Endothelial cell of umbilical vein (primary cell): ENCODE measurements at regions not wholly inside any gene's neighbourhood (a gene's known extent, or its start where the extent isn't known, plus 50 kb on each side); places are given as distances from the start of the nearest gene placed in this dataset.

ENCODE experiments used
- BruUV-seq: library from RNA; stranded (reverse); fragments of 400-500 nt; replicated peaks from 2 replicates; lab custom pipeline; 2021; lab: Mats Ljungman, UMichigan
- CTCF ChIA-PET: fragments of 300-600, 350-600 bp; sonication (Branson Sonifier 250); formaldehyde crosslinking; loops from one replicate; lab custom pipeline; 2021; ENCODE audit warnings: antibody characterized with exemption, inconsistent platforms; lab: Charles Lee
- POLR2A ChIA-PET: fragments of 300-600, 350-600 bp; sonication (Branson Sonifier 250); formaldehyde crosslinking; loops from one replicate; lab custom pipeline; 2021; ENCODE audit warnings: antibody characterized with exemption, inconsistent platforms; lab: Charles Lee
- DNase-seq: peaks from one replicate; pipeline ENCODE4 v3.0.0-alpha.2; 2011; ENCODE audit warnings: low read depth, low spot score
- FAIRE-seq: peaks from 2 replicates; lab custom pipeline; 2011; peaks lifted over from hg19 to GRCh38; lab: Jason Lieb, UNC
- H2AFZ ChIP-seq: 2 replicates; pipeline ENCODE4 v1.6.0; 2012; ENCODE audit warnings: low read depth, low read length, control low read depth, inconsistent platforms
- H3K27ac ChIP-seq: 2 replicates; pipeline ENCODE4 v1.5.1; 2011; ENCODE audit warnings: low read depth, mild to moderate bottlenecking, control low read depth, low read length, moderate library complexity; ENCODE audit not compliant: insufficient read depth
- H3K27me3 ChIP-seq, 2 experiments: 2 replicates each; pipeline versions ENCODE4 v1.6.0 to v1.6.1; 2011; ENCODE audit warnings: low read length in 2 of 2, mixed read lengths in 1 of 2; ENCODE audit not compliant: control insufficient read depth in 2 of 2, insufficient read depth in 2 of 2
- H3K36me3 ChIP-seq, 2 experiments: 2 replicates in 1 of 2; 3 replicates in 1 of 2; pipeline ENCODE4 v1.5.1; 2011; ENCODE audit warnings: low read length in 2 of 2, mild to moderate bottlenecking in 1 of 2, moderate library complexity in 1 of 2; ENCODE audit not compliant: control insufficient read depth in 2 of 2, insufficient read depth in 2 of 2; ENCODE audit errors: extremely low read depth in 1 of 2
- H3K4me1 ChIP-seq: 3 replicates; pipeline ENCODE4 v1.5.1; 2011; ENCODE audit warnings: mild to moderate bottlenecking, low read length; ENCODE audit not compliant: control insufficient read depth, insufficient read depth; ENCODE audit errors: extremely low read depth
- H3K4me2 ChIP-seq: 2 replicates; pipeline ENCODE4 v1.6.1; 2011; ENCODE audit warnings: low read length, control low read depth, mixed read lengths; ENCODE audit not compliant: insufficient read depth
- H3K4me3 ChIP-seq, 3 experiments: fragments of 200-600 bp in 1 of 3; sonication (generic), shearing (Covaris generic) in 1 of 3; replicated peaks in 1 of 3; 2 replicates each; pipeline ENCODE4 v1.5.1; 2011 to 2016; ENCODE audit warnings: control low read depth in 3 of 3, low read length in 3 of 3, mild to moderate bottlenecking in 2 of 3, inconsistent platforms in 1 of 3, low read depth in 1 of 3, moderate library complexity in 1 of 3; ENCODE audit not compliant: insufficient read depth in 1 of 3
- H3K79me2 ChIP-seq: 2 replicates; pipeline ENCODE4 v1.6.0; 2012; ENCODE audit warnings: low read length, inconsistent platforms; ENCODE audit not compliant: control insufficient read depth, insufficient read depth
- H3K9ac ChIP-seq: replicated peaks from 2 replicates; pipeline ENCODE3; 2011; ENCODE audit warnings: low read length, control low read depth; ENCODE audit not compliant: insufficient read depth; ENCODE audit errors: extremely low read depth
- H3K9me1 ChIP-seq: replicated peaks from 3 replicates; pipeline ENCODE4 v1.6.0; 2011; ENCODE audit warnings: mild to moderate bottlenecking, low read length; ENCODE audit not compliant: control insufficient read depth, insufficient read depth; ENCODE audit errors: extremely low read depth
- H3K9me3 ChIP-seq: replicated peaks from 2 replicates; pipeline ENCODE4 v1.5.1; 2012; ENCODE audit warnings: low read length, inconsistent platforms; ENCODE audit not compliant: control insufficient read depth, insufficient read depth
- H4K20me1 ChIP-seq: replicated peaks from 2 replicates; pipeline ENCODE3; 2011; ENCODE audit warnings: mild to moderate bottlenecking, low read length; ENCODE audit not compliant: control insufficient read depth, insufficient read depth; ENCODE audit errors: extremely low read depth
- CTCF ChIP-seq, 2 donors: IDR thresholded peaks; 1 replicate in 1 of 2; 2 replicates in 1 of 2; pipeline ENCODE4 v1.5.1; 2011; ENCODE audit warnings: low read length in 2 of 2, mild to moderate bottlenecking in 2 of 2, moderate library complexity in 2 of 2, control low read depth in 1 of 2, inconsistent platforms in 1 of 2, low read depth in 1 of 2; ENCODE audit not compliant: insufficient read depth in 1 of 2; ENCODE audit errors: extremely low read depth in 1 of 2
- EZH2 ChIP-seq: IDR thresholded peaks from 2 replicates; pipeline ENCODE4 v1.6.1; 2012; ENCODE audit warnings: borderline replicate concordance, low read depth, mild to moderate bottlenecking, moderate library complexity, low read length, inconsistent platforms; ENCODE audit not compliant: severe bottlenecking
- FOS ChIP-seq: IDR thresholded peaks from 2 replicates; pipeline ENCODE4 v1.6.1; 2011; ENCODE audit warnings: mild to moderate bottlenecking, low read length, moderate library complexity, borderline replicate concordance; ENCODE audit not compliant: insufficient read depth
- GATA2 ChIP-seq: IDR thresholded peaks from 2 replicates; pipeline ENCODE4 v1.7.0; 2011; ENCODE audit warnings: low read depth, mild to moderate bottlenecking, moderate library complexity, mixed read lengths, low read length; ENCODE audit not compliant: insufficient read length, insufficient read depth
- JUN ChIP-seq: IDR thresholded peaks from 2 replicates; pipeline ENCODE4 v1.6.1; 2011; ENCODE audit warnings: borderline replicate concordance, low read depth; ENCODE audit not compliant: insufficient read length, insufficient read depth
- MAX ChIP-seq: IDR thresholded peaks from 2 replicates; pipeline ENCODE4 v1.6.1; 2011; ENCODE audit not compliant: insufficient read depth, insufficient read length
- MYC ChIP-seq: IDR thresholded peaks from one replicate; pipeline ENCODE4 v1.6.1; 2011; ENCODE audit warnings: mild to moderate bottlenecking, low read depth, low read length
- POLR2A ChIP-seq: IDR thresholded peaks from 2 replicates; pipeline ENCODE4 v1.6.1; 2012; ENCODE audit warnings: low read depth, mild to moderate bottlenecking, control low read depth, low read length
- POLR2AphosphoS5 ChIP-seq: IDR thresholded peaks from 2 replicates; pipeline ENCODE4 v1.6.1; 2012; ENCODE audit warnings: low read depth, mild to moderate bottlenecking, control low read depth, low read length, moderate library complexity; ENCODE audit not compliant: insufficient read depth
- dilution Hi-C: fragments of 300-500 bp; cut with MboI; formaldehyde crosslinking; loops from one replicate; pipeline ENCODE4 v1.15.0; 2019; ENCODE audit warnings: low sequenced_read_pairs; ENCODE audit not compliant: extremely low pct_ligation_motif_present
- intact Hi-C: fragments of 100-400 bp; cut with micrococcal nuclease; formaldehyde crosslinking; loops from one replicate; pipeline ENCODE4 v1.10.0; 2022

- POLR2A ChIA-PET = no interaction called here
- Histone ChIP-seq H3K36me3 (no peaks in the 10 kb centered on the region), H3K9ac (no peak overlapping the region), H3K9me3 (peaks cover 3% of the 10 kb centered on the region), H3K4me3 (no peak overlapping the region), H2AFZ (no peak overlapping the region), H3K4me2 (no peak overlapping the region), H3K27me3 (no peaks in the 10 kb centered on the region), H4K20me1 (no peaks in the 10 kb centered on the region), H3K27ac (no peak overlapping the region), H3K9me1 (no peaks in the 10 kb centered on the region), H3K4me1 (no peaks in the 10 kb centered on the region), H3K79me2 (no peaks in the 10 kb centered on the region)
- intact Hi-C loops (no loop called here), dilution Hi-C loops (no loop called here)
- BruUV-seq = no TSS peak
- TF ChIP-seq GATA2 (no peak), CTCF (IDR thresholded peaks at IDR 0.05; ENCODE audit: extremely low read depth in 1 of 2, insufficient read depth in 1 of 2, low read depth in 1 of 2, low read length in 2 of 2) (no peak), MYC (no peak), POLR2AphosphoS5 (no peak), MAX (no peak)
- DNase-seq = no peak
- CTCF ChIA-PET = no interaction called here
- no peak for FAIRE-seq
Observed at GRCh38 chr14:80105488-80105994, 105.8 kb downstream of the DIO2 start.

GRCh38 chr14:80101835-80102234 is 109.5 kb downstream of the DIO2 start:
- dilution Hi-C loops = no loop called here
- no peaks in the 10 kb centered on the region for H3K27me3 ChIP-seq
- no peak overlapping the region for H3K9ac ChIP-seq
- no peaks in the 10 kb centered on the region for H3K79me2 ChIP-seq
- no peaks in the 10 kb centered on the region for H3K4me1 ChIP-seq
- TF ChIP-seq POLR2AphosphoS5 (no peak), MAX (no peak), JUN (no peak), GATA2 (no peak), POLR2A (no peak), FOS (no peak), EZH2 (no peak), MYC (no peak), CTCF (IDR thresholded peaks at IDR 0.05; ENCODE audit: extremely low read depth in 1 of 2, insufficient read depth in 1 of 2, low read depth in 1 of 2, low read length in 2 of 2) (no peak)
- H3K9me1 ChIP-seq = no peaks in the 10 kb centered on the region
- H3K27ac ChIP-seq = no peak overlapping the region
- H3K4me2 ChIP-seq = no peak overlapping the region
- no peak overlapping the region for H3K4me3 ChIP-seq
- FAIRE-seq (no peak), DNase-seq (no peak)
- intact Hi-C loops = no loop called here
- no TSS peak for BruUV-seq
- H3K9me3 ChIP-seq = peaks cover 3% of the 10 kb centered on the region
- ChIA-PET POLR2A (no interaction called here), CTCF (no interaction called here)
- no peaks in the 10 kb centered on the region for H3K36me3 ChIP-seq
- no peaks in the 10 kb centered on the region for H4K20me1 ChIP-seq
- H2AFZ ChIP-seq = no peak overlapping the region
